ENCODE measurements at regions not wholly inside any gene's neighbourhood (a gene's known extent, or its start where the extent isn't known, plus 50 kb on each side); places are given as distances from the start of the nearest gene placed in this dataset.

- no peak for TF ChIP-seq EZH2 (IDR thresholded peaks at IDR 0.05; ENCODE audit: insufficient read depth, poor library complexity, severe bottlenecking)
- TF ChIP-seq EZH2phosphoT487 (IDR thresholded peaks at IDR 0.05; ENCODE audit: insufficient read depth, low read depth) = no peak
Measured at GRCh38 chrX:16014171-16014570, 109.2 kb upstream of the GRPR start.

Data from GM23248 (cell line).